Activated CD8-positive, alpha-beta T cell treated with anti-CD3 and anti-CD28 coated beads for 36 hours (primary cell): ENCODE measurements at regions not wholly inside any gene's neighbourhood (a gene's known extent, or its start where the extent isn't known, plus 50 kb on each side); places are given as distances from the start of the nearest gene placed in this dataset.

Experiments used
- ATAC-seq: fragments of 200-7000 bp; cut with Tn5 transposase; one replicate; pipeline ENCODE4 v1.10.0; 2021; ENCODE audit warnings: mild to moderate bottlenecking, moderate library complexity
- CTCF ChIA-PET: fragments of 350-600 bp; sonication (Branson Sonifier 250); formaldehyde crosslinking; loops from one replicate; lab custom pipeline; 2021; ENCODE audit warnings: antibody characterized with exemption; lab: Charles Lee
- POLR2A ChIA-PET: fragments of 350-600 bp; sonication (Branson Sonifier 250); formaldehyde crosslinking; loops from one replicate; lab custom pipeline; 2021; ENCODE audit warnings: antibody characterized with exemption; lab: Charles Lee
- DNase-seq: peaks from one replicate; pipeline ENCODE4 v3.0.0-alpha.2; 2020
- H3K27ac Mint-ChIP-seq: one replicate; pipeline ENCODE4 v1.8.0; 2021; ENCODE audit warnings: mild to moderate bottlenecking, mixed read lengths
- H3K27me3 Mint-ChIP-seq: one replicate; pipeline ENCODE4 v1.8.0; 2021; ENCODE audit warnings: mixed read lengths
- H3K36me3 Mint-ChIP-seq: one replicate; pipeline ENCODE4 v1.8.0; 2021; ENCODE audit warnings: low read depth, mixed read lengths
- H3K4me1 Mint-ChIP-seq: one replicate; pipeline ENCODE4 v1.8.0; 2021; ENCODE audit warnings: low read depth, mixed read lengths
- H3K4me3 Mint-ChIP-seq: one replicate; pipeline ENCODE4 v1.8.0; 2021; ENCODE audit warnings: mild to moderate bottlenecking, moderate library complexity, mixed read lengths
- H3K9me3 Mint-ChIP-seq: one replicate; pipeline ENCODE4 v1.8.0; 2021; ENCODE audit warnings: mixed read lengths
- intact Hi-C: fragments of 100-400 bp; cut with micrococcal nuclease; formaldehyde crosslinking; loops from one replicate; pipeline ENCODE4 v1.10.0; 2022
- TF ChIP-seq, protein P1 (sequence below): fragments of 200-600 bp; IDR thresholded peaks from one replicate; pipeline ENCODE4 v1.8.0; 2022; ENCODE audit warnings: antibody characterized with exemption, mild to moderate bottlenecking

DNA sequence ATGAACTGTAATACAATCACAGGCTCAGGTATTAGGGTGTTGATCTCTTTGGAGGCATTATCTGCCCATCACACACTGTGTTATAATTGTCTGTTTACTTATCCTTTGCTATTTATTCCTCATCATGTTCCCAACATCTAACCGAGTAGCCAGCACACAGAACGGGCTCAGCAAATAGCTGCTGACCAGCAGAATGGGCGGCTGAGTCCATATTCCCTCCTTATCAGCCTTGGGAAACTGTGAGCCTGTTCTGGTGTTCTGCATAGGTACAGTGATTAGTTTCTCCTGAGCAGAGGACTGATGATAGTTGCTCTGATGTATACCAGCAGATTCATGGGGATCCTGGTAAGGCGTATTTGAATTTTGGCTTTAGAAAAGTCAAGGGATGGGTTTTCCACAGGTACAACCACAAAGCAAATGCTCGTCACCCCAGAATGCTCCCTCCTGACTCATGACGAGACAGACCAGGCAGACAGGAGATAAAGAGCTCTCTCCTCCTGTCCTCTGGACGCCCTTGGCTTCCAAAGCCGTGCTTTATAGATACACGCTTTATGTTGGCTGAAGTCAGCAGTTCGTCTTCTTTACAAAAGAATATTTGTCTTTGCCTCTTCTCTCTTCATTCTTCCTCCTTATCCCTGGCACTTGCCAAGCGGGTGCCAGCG is 166.7 kb downstream of the TTLL2 start:
- H3K27ac Mint-ChIP-seq: no peak overlapping the region
- CTCF ChIA-PET: no interaction called here
- ATAC-seq: no peak
- POLR2A ChIA-PET: no interaction called here
- no peak for DNase-seq
- TF ChIP-seq, protein P1, sequence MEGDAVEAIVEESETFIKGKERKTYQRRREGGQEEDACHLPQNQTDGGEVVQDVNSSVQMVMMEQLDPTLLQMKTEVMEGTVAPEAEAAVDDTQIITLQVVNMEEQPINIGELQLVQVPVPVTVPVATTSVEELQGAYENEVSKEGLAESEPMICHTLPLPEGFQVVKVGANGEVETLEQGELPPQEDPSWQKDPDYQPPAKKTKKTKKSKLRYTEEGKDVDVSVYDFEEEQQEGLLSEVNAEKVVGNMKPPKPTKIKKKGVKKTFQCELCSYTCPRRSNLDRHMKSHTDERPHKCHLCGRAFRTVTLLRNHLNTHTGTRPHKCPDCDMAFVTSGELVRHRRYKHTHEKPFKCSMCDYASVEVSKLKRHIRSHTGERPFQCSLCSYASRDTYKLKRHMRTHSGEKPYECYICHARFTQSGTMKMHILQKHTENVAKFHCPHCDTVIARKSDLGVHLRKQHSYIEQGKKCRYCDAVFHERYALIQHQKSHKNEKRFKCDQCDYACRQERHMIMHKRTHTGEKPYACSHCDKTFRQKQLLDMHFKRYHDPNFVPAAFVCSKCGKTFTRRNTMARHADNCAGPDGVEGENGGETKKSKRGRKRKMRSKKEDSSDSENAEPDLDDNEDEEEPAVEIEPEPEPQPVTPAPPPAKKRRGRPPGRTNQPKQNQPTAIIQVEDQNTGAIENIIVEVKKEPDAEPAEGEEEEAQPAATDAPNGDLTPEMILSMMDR: no peak
- no peak overlapping the region for H3K4me3 Mint-ChIP-seq
- H3K9me3 Mint-ChIP-seq: peaks cover 2% of the 10 kb centered on the region
- intact Hi-C loops: no loop called here
- H3K36me3 Mint-ChIP-seq: no peaks in the 10 kb centered on the region
- peaks cover 5% of the 10 kb centered on the region for H3K27me3 Mint-ChIP-seq
- no peaks in the 10 kb centered on the region for H3K4me1 Mint-ChIP-seq

DNA sequence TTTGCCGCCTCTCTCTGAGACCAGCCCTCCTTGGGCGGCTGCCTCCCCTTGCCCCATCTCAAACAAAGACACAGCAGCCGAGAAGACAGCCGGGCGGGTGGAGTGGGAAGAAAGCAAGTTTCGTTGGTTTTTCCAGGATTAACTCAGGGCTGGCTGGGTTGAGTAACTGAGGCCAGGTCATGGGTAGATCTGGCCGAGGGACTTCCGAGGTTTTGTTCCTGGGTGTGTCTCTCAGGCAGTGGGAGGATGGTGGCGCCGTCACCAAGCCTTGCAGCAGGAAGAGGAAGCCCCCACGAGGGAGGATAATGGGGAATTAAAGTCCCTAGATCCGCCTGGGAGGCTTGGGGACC is 167.2 kb downstream of the TTLL2 start:
- ChIA-PET CTCF (no interaction called here), POLR2A (no interaction called here)
- ATAC-seq (no peak), DNase-seq (no peak)
- no peaks in the 10 kb centered on the region for H3K36me3 Mint-ChIP-seq
- intact Hi-C loops: no loop called here
- peaks cover 5% of the 10 kb centered on the region for H3K27me3 Mint-ChIP-seq
- H3K4me3 Mint-ChIP-seq: no peak overlapping the region
- H3K27ac Mint-ChIP-seq: no peak overlapping the region
- H3K9me3 Mint-ChIP-seq: peaks cover 2% of the 10 kb centered on the region
- H3K4me1 Mint-ChIP-seq: no peaks in the 10 kb centered on the region
- TF ChIP-seq, protein P1: no peak

DNA sequence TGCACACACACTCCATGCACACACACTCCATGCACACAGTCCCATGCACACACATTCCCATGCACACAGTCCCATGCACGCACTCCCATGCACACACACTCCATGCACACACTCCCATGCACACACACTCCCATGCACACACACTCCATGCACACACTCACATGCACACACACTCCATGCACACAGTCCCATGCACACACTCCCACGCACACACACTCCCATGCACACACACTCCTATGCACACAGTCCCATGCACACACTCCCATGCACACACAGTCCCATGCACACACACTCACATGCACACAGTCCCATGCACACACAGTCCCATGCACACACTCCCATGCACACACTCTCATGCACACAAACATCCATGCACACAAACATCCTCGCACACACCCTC is 168.4 kb downstream of the TTLL2 start:
- Mint-ChIP-seq H3K4me3 (no peak overlapping the region), H3K4me1 (no peaks in the 10 kb centered on the region), H3K27ac (no peak overlapping the region), H3K9me3 (peaks cover 2% of the 10 kb centered on the region), H3K27me3 (peaks cover 5% of the 10 kb centered on the region), H3K36me3 (no peaks in the 10 kb centered on the region)
- DNase-seq (no peak), ATAC-seq (no peak)
- POLR2A ChIA-PET: no interaction called here
- CTCF ChIA-PET: no interaction called here
- intact Hi-C loops: no loop called here
- TF ChIP-seq, protein P1: no peak

DNA sequence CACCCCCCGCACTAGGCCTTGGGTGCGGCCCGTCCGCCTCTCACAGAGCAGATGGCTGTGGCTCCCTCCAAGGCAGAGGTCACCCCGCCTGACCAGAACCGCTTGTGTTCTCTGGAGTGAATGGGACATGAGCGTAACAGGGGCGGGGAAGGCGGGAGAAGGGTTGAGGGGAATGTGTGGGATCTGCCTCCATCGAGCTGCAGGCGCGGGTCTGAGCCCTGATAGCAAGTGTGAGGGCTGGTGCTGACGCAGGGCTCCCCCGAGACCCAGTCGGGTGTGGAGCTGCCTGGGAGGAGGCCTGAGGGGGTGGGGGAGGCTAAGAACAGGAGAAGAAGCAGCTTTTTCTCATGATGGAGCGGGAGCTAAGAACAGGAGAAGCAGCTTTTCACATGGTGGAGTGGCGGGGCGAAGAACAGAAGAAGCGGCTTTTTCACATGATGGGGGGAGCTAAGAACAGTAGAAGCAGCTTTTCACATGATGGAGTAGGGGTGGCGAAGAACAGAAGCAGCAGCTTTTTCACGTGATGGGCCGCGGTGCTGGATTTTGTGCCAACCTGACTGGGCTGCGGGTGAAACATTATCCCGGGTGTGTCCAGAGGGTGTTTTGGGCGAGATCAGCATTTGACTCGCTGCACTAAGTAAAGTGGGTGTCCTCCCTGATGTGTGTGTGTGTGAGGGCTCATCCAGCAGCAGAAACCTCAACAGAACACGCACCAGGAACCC is 169.3 kb downstream of the TTLL2 start:
- ChIA-PET POLR2A (no interaction called here), CTCF (no interaction called here)
- no peak for ATAC-seq
- H3K27ac Mint-ChIP-seq: no peak overlapping the region
- H3K36me3 Mint-ChIP-seq: no peaks in the 10 kb centered on the region
- intact Hi-C loops: no loop called here
- no peak for DNase-seq
- no peak overlapping the region for H3K4me3 Mint-ChIP-seq
- no peaks in the 10 kb centered on the region for H3K4me1 Mint-ChIP-seq
- H3K9me3 Mint-ChIP-seq: peaks cover 2% of the 10 kb centered on the region
- H3K27me3 Mint-ChIP-seq: peaks cover 5% of the 10 kb centered on the region
- TF ChIP-seq, protein P1: no peak

DNA sequence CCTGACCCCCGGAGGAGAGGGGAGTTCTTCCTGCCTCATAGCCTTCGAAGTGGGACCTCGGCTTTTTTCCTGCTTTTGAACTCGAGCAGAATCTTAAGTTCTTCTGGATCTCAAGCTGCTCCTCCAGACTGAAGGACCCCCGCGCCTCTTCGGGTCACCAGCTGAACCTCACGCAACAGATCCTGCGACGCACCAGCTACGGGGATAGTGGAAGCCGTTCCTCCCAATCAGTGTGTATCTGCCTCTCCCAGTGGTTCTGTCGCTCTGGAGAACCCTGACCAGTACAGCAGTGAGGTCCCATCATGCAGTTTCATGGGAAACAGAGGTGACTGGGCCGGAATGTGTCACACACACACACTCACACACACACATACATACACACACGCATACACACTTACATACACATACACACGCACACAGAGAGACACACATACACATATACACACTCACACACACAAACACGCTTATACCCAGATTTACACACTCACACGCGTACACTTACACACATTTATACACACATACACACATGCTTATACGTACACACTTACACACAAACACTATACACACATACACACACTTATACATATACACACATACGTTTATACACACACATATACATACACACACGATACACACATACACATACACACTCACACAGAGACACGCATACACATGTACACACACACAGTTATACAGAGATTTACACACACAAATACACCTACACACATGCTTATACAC is 170.0 kb downstream of the TTLL2 start:
- Mint-ChIP-seq H3K4me1 (no peaks in the 10 kb centered on the region), H3K4me3 (no peak overlapping the region), H3K27me3 (peaks cover 5% of the 10 kb centered on the region), H3K36me3 (no peaks in the 10 kb centered on the region), H3K9me3 (peaks cover 2% of the 10 kb centered on the region), H3K27ac (no peak overlapping the region)
- POLR2A ChIA-PET: no interaction called here
- DNase-seq: no peak
- ATAC-seq: no peak
- CTCF ChIA-PET: interaction anchor here (1.6 kb wide), 1 partner anchor 50 kb away, joined by 4 read pairs; no protein-coding TSS in a partner anchor
- TF ChIP-seq, protein P1: no peak
- intact Hi-C loops: no loop called here
